Upper lobe of left lung (tissue), 4 donors: ENCODE measurements at regions not wholly inside any gene's neighbourhood (a gene's known extent, or its start where the extent isn't known, plus 50 kb on each side); places are given as distances from the start of the nearest gene placed in this dataset.

ENCODE experiments used
- POLR2A ChIP-seq, 4 donors: fragments of 450-650 bp; IDR thresholded peaks; one replicate each; pipeline ENCODE4 v1.5.1; 2016 to 2017; ENCODE audit warnings: antibody characterized with exemption in 4 of 4, mild to moderate bottlenecking in 2 of 4
- TF ChIP-seq, protein P1 (sequence below), 6 experiments: fragments of 450-650 bp in 4 of 6; fragments of 200-600 bp in 2 of 6; sonication (generic) in 2 of 6; IDR thresholded peaks; one replicate each; pipeline ENCODE4 v1.5.1; 2016 to 2019; ENCODE audit warnings: antibody characterized with exemption in 6 of 6

DNA sequence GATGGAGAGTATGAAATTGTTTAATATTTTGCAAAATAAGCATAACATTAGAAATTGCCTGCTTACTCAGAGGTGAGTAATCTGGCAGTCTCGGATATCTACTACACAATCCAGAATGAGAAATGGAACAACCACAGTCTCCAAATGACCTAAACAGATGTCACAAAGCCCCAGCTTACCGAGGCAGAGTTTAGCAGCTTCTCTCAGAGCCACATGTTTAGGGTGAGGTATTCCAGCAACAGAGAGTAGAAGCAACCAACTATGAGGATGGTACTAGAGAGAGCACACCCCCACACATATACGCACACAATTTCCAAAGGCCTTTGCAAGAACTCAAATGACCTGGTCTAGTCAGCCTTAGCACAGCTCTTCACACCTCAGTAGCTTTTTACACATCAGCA is 122.7 kb upstream of the LPAR1 start:
- no peak for TF ChIP-seq POLR2A (IDR thresholded peaks at IDR 0.05)
- TF ChIP-seq, protein P1, sequence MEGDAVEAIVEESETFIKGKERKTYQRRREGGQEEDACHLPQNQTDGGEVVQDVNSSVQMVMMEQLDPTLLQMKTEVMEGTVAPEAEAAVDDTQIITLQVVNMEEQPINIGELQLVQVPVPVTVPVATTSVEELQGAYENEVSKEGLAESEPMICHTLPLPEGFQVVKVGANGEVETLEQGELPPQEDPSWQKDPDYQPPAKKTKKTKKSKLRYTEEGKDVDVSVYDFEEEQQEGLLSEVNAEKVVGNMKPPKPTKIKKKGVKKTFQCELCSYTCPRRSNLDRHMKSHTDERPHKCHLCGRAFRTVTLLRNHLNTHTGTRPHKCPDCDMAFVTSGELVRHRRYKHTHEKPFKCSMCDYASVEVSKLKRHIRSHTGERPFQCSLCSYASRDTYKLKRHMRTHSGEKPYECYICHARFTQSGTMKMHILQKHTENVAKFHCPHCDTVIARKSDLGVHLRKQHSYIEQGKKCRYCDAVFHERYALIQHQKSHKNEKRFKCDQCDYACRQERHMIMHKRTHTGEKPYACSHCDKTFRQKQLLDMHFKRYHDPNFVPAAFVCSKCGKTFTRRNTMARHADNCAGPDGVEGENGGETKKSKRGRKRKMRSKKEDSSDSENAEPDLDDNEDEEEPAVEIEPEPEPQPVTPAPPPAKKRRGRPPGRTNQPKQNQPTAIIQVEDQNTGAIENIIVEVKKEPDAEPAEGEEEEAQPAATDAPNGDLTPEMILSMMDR (IDR thresholded peaks at IDR 0.05) = no peak
